RWPE1 (cell line): ENCODE measurements at regions not wholly inside any gene's neighbourhood (a gene's known extent, or its start where the extent isn't known, plus 50 kb on each side); places are given as distances from the start of the nearest gene placed in this dataset.

Experiments
- CTCF ChIA-PET: fragments of 350-600 bp; sonication (Branson Sonifier 250); formaldehyde crosslinking; extraction: SDS; loops from one replicate; lab custom pipeline; 2021; lab: Yijun Ruan, JAX
- POLR2A ChIA-PET: fragments of 400-600 bp; formaldehyde crosslinking; extraction: SDS; loops from one replicate; lab custom pipeline; 2020; ENCODE audit warnings: antibody characterized with exemption; ENCODE audit not compliant: low non-redundant PET; lab: Yijun Ruan, JAX
- DNase-seq: peaks from one replicate; pipeline ENCODE4 v3.0.0; 2012; ENCODE audit warnings: low spot score
- H3K27ac ChIP-seq: fragments of 450-650 bp; 2 replicates; pipeline ENCODE4 v1.5.1; 2017
- TF ChIP-seq, protein P1 (sequence below): fragments of 450-650 bp; conservative IDR thresholded peaks from 2 replicates; pipeline ENCODE4 v1.5.1; 2017; ENCODE audit warnings: low read depth, mild to moderate bottlenecking

DNA sequence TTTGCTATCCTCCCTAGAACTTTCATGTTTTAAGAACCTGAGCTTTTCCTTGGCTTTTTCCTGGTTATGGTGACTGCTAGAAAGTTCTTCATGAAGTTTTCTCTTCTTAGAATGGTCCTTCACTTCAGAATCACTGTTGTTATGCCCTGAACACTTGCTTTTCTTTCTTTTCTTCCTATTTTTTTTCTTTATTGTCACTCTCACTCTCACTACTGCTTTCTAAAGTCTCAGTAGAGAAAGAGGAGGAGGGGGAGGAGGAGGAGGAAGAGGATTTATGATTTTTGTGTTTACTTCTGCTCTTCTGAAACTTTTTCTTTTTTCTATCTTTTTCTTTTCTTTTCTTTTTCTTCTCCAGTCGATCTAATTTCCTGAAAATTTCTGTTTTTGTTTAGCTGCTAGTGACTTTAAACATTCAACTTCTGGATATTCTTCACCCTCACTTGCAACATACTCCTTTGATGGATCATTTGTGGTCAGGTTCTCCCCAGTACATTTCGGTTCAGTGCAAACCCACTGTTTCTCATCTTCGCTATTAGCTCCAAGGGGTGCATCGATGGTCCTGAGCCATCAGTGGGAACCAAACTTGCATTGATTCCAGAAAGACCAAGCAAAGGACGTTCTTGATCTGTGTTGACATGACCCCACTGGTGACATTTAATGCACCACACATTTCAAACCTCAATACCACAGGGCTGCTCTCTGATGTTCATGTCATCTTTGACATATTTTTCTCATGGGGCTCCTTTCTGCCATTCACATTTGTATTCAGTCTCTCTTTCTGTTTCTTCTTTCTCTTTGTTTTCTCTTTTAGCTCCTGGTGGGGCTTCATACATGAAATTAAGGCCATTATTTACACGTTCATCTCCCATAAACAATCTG is 81.6 kb upstream of the HAND1 start:
- TF ChIP-seq, protein P1, sequence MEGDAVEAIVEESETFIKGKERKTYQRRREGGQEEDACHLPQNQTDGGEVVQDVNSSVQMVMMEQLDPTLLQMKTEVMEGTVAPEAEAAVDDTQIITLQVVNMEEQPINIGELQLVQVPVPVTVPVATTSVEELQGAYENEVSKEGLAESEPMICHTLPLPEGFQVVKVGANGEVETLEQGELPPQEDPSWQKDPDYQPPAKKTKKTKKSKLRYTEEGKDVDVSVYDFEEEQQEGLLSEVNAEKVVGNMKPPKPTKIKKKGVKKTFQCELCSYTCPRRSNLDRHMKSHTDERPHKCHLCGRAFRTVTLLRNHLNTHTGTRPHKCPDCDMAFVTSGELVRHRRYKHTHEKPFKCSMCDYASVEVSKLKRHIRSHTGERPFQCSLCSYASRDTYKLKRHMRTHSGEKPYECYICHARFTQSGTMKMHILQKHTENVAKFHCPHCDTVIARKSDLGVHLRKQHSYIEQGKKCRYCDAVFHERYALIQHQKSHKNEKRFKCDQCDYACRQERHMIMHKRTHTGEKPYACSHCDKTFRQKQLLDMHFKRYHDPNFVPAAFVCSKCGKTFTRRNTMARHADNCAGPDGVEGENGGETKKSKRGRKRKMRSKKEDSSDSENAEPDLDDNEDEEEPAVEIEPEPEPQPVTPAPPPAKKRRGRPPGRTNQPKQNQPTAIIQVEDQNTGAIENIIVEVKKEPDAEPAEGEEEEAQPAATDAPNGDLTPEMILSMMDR: no peak
- CTCF ChIA-PET: no interaction called here
- no peak for DNase-seq
- POLR2A ChIA-PET: no interaction called here
- no peak overlapping the region for H3K27ac ChIP-seq

GRCh38 chr5:154557548-154557947 is 79.5 kb upstream of the HAND1 start:
- ChIA-PET CTCF (no interaction called here), POLR2A (no interaction called here)
- no peak overlapping the region for H3K27ac ChIP-seq
- DNase-seq: no peak
- TF ChIP-seq, protein P1: no peak

DNA sequence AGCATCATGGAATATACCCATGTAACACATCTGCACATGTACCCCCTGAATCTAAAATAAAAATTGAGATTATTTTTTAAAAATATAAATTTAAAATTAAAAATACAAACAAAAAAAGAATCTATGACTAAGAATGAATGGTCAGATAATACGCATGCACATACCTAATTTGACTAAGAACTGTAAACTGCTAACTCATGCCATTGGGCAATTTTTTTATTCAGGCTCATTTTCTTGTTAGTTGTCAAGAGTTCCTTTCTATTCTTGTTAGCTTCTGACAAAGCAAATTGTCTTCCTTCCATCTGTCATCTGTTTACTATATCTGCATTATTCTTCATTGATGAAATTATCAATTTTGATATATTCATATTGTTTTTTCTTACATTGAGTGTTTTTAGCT is 69.5 kb upstream of the HAND1 start:
- CTCF ChIA-PET: no interaction called here

GRCh38 chr5:154546719-154547118 is 68.7 kb upstream of the HAND1 start:
- POLR2A ChIA-PET: no interaction called here
- CTCF ChIA-PET: no interaction called here
- DNase-seq: no peak
- no peak overlapping the region for H3K27ac ChIP-seq
- TF ChIP-seq, protein P1: no peak

More for the DNA sequence above, 69.5 kb upstream of the HAND1 start:
- POLR2A ChIA-PET: no interaction called here
- no peak overlapping the region for H3K27ac ChIP-seq
- no peak for DNase-seq
- TF ChIP-seq, protein P1: no peak

DNA sequence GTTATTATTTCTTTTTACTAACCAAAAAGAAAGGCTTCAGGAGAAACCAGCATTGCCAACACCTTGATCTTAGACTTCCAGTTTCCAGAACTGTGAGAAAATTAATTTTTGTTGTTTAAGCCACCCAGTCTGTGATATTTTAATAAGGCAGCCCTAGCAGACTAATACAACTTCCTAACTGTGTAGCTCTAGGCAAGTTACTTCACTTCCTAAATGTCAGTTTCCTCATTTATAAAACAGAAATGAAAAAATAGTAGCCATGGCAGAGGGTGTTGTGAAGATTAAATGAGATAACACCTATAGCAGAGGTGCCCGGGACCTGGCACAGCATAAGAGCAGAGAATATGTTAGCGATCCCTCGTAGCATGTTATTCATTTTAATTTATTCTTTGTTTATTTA is 66.6 kb upstream of the HAND1 start:
- ChIA-PET POLR2A (no interaction called here), CTCF (no interaction called here)
- no peak overlapping the region for H3K27ac ChIP-seq
- DNase-seq: no peak
- TF ChIP-seq, protein P1: no peak

- ChIA-PET CTCF (interaction anchor here (0.7 to 1.9 kb wide), 3 partner anchors 14 to 75 kb away, joined by 3 to 8 read pairs (median 3); no protein-coding TSS in a partner anchor), POLR2A (no interaction called here)
- TF ChIP-seq, protein P1: no peak
- no peak for DNase-seq
- H3K27ac ChIP-seq: no peak overlapping the region
Measured at GRCh38 chr5:154543380-154543779, 65.4 kb upstream of the HAND1 start.
